Activated T-cell treated with anti-CD3 and anti-CD28 coated beads, Interleukin-2, amount 50 U/mL, for 48 hours (primary cell): ENCODE measurements at regions not wholly inside any gene's neighbourhood (a gene's known extent, or its start where the extent isn't known, plus 50 kb on each side); places are given as distances from the start of the nearest gene placed in this dataset.
"Not testable (repeated sequence)": the region's sequence is repeated elsewhere in the genome, so short reads cannot be mapped to it uniquely, and the experiment has no call there.

ENCODE experiments used
- DNase-seq, 2 experiments: peaks; one replicate each; pipeline ENCODE4 v3.0.0-alpha.2; 2020

- DNase-seq, result no peak
Observed at GRCh38 chr7:149562602-149563001, 65.0 kb upstream of the ZNF746 start.

- no peak for DNase-seq
Observed at GRCh38 chr7:149561072-149561471, 63.5 kb upstream of the ZNF746 start.

GRCh38 chr7:149559711-149560110 is 62.1 kb upstream of the ZNF746 start:
- no peak for DNase-seq

GRCh38 chr7:149558149-149558861 is 60.7 kb upstream of the ZNF746 start:
- DNase-seq, result no peak

- DNase-seq, result not testable (repeated sequence)
Observed at GRCh38 chr7:149556525-149556924, 58.9 kb upstream of the ZNF746 start.

GRCh38 chr7:149554821-149555220 is 57.2 kb upstream of the ZNF746 start:
- not testable (repeated sequence) for DNase-seq

- DNase-seq, result not testable (repeated sequence)
Observed at GRCh38 chr7:149553991-149554390, 56.4 kb upstream of the ZNF746 start.

GRCh38 chr7:149552799-149553198 is 55.2 kb upstream of the ZNF746 start:
- no peak for DNase-seq
